ENCODE measurements at regions not wholly inside any gene's neighbourhood (a gene's known extent, or its start where the extent isn't known, plus 50 kb on each side); places are given as distances from the start of the nearest gene placed in this dataset.

GRCh38 chr10:60646966-60647796 lies 131.1 kb upstream of the CDK1 start:
- peak; percentile 57 for TF ChIP-seq CTCF (IDR thresholded peaks at IDR 0.05; ENCODE audit: insufficient read depth, low read length, poor library complexity, severe bottlenecking)
- no peak for DNase-seq (ENCODE audit: low read depth)
- Histone ChIP-seq H3K36me3 (ENCODE audit: control insufficient read depth, insufficient read depth, low read length) (no peaks in the 10 kb centered on the region), H3K27me3 (ENCODE audit: control insufficient read depth, insufficient read depth, low read length) (no peaks in the 10 kb centered on the region), H3K4me3 (ENCODE audit: low read depth, low read length) (no peak overlapping the region)

GRCh38 chr10:60645980-60646379 lies 132.3 kb upstream of the CDK1 start:
- no peaks in the 10 kb centered on the region for H3K27me3 ChIP-seq (ENCODE audit: control insufficient read depth, insufficient read depth, low read length)
- H3K36me3 ChIP-seq (ENCODE audit: control insufficient read depth, insufficient read depth, low read length): no peaks in the 10 kb centered on the region
- H3K4me3 ChIP-seq (ENCODE audit: low read depth, low read length): no peak overlapping the region
- DNase-seq (ENCODE audit: low read depth): no peak
- no peak for TF ChIP-seq CTCF (IDR thresholded peaks at IDR 0.05; ENCODE audit: insufficient read depth, low read length, poor library complexity, severe bottlenecking)

GRCh38 chr10:60644436-60645130 lies 133.7 kb upstream of the CDK1 start:
- DNase-seq (ENCODE audit: low read depth): no peak
- Histone ChIP-seq H3K4me3 (ENCODE audit: low read depth, low read length) (no peak overlapping the region), H3K27me3 (ENCODE audit: control insufficient read depth, insufficient read depth, low read length) (no peaks in the 10 kb centered on the region), H3K36me3 (ENCODE audit: control insufficient read depth, insufficient read depth, low read length) (no peaks in the 10 kb centered on the region)
- no peak for TF ChIP-seq CTCF (IDR thresholded peaks at IDR 0.05; ENCODE audit: insufficient read depth, low read length, poor library complexity, severe bottlenecking)

GRCh38 chr10:60643874-60644273 lies 134.4 kb upstream of the CDK1 start:
- no peak overlapping the region for H3K4me3 ChIP-seq (ENCODE audit: low read depth, low read length)
- H3K27me3 ChIP-seq (ENCODE audit: control insufficient read depth, insufficient read depth, low read length): no peaks in the 10 kb centered on the region
- H3K36me3 ChIP-seq (ENCODE audit: control insufficient read depth, insufficient read depth, low read length): no peaks in the 10 kb centered on the region
- TF ChIP-seq CTCF (IDR thresholded peaks at IDR 0.05; ENCODE audit: insufficient read depth, low read length, poor library complexity, severe bottlenecking): no peak
- no peak for DNase-seq (ENCODE audit: low read depth)

- no peaks in the 10 kb centered on the region for H3K36me3 ChIP-seq (ENCODE audit: control insufficient read depth, insufficient read depth, low read length)
- no peak for DNase-seq (ENCODE audit: low read depth)
Measured at GRCh38 chr10:60629332-60629731, 148.9 kb upstream of the CDK1 start.

More at GRCh38 chr10:60629332-60629731, 148.9 kb upstream of the CDK1 start:
- no peak overlapping the region for H3K4me3 ChIP-seq (ENCODE audit: low read depth, low read length)
- no peak for TF ChIP-seq CTCF (IDR thresholded peaks at IDR 0.05; ENCODE audit: insufficient read depth, low read length, poor library complexity, severe bottlenecking)
- H3K27me3 ChIP-seq (ENCODE audit: control insufficient read depth, insufficient read depth, low read length): no peaks in the 10 kb centered on the region

Measured in kidney epithelial cell (primary cell).